ENCODE measurements at regions not wholly inside any gene's neighbourhood (a gene's known extent, or its start where the extent isn't known, plus 50 kb on each side); places are given as distances from the start of the nearest gene placed in this dataset.

DNA sequence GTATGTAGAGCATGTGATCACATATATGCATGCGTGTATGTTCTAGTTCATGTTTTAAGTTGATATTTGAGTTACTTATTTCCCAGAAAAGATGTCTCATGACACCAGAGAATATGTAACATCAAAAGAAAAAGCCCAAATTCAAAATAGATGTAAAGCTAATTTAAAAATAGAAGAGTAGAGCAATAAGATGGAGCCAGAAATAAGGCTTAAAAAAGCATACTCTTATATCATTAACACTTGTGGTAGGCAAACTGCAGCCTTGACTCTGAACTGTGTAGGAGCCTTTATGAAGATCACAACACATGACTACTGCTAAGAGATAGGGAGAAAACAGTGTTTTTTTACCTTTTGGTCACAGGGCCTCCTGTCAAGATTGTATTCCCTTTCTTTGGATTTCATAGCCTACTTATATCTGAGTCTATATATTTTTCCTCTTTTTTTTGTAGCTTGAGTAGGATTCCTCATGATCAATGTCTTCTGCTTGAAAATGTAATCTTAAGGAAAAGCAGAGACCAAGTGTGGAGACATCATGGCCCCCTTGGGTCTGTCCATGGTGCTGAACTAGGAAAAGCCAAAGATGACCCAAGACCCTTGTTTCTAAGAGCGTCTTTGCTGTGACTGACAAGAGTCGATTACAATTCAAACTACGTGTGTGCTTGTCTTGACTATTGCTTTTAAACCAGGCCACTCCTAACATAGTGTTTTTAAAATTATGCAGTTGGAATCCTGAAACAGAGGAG, 390.4 kb downstream of the SHISA9 start:
- ChIA-PET POLR2A (no interaction called here), CTCF (no interaction called here)
- no peaks in the 10 kb centered on the region for H3K36me3 ChIP-seq (ENCODE audit: control insufficient read depth, insufficient read depth, low read length)
- TF ChIP-seq, protein P1, sequence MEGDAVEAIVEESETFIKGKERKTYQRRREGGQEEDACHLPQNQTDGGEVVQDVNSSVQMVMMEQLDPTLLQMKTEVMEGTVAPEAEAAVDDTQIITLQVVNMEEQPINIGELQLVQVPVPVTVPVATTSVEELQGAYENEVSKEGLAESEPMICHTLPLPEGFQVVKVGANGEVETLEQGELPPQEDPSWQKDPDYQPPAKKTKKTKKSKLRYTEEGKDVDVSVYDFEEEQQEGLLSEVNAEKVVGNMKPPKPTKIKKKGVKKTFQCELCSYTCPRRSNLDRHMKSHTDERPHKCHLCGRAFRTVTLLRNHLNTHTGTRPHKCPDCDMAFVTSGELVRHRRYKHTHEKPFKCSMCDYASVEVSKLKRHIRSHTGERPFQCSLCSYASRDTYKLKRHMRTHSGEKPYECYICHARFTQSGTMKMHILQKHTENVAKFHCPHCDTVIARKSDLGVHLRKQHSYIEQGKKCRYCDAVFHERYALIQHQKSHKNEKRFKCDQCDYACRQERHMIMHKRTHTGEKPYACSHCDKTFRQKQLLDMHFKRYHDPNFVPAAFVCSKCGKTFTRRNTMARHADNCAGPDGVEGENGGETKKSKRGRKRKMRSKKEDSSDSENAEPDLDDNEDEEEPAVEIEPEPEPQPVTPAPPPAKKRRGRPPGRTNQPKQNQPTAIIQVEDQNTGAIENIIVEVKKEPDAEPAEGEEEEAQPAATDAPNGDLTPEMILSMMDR (IDR thresholded peaks at IDR 0.05; ENCODE audit: insufficient read depth, low read depth, low read length): no peak
- no peak overlapping the region for H3K4me3 ChIP-seq (ENCODE audit: low read depth, low read length)
- H3K27me3 ChIP-seq (ENCODE audit: control insufficient read depth, insufficient read depth, low read length): no peaks in the 10 kb centered on the region
- no peak for DNase-seq (ENCODE audit: low read depth)

DNA sequence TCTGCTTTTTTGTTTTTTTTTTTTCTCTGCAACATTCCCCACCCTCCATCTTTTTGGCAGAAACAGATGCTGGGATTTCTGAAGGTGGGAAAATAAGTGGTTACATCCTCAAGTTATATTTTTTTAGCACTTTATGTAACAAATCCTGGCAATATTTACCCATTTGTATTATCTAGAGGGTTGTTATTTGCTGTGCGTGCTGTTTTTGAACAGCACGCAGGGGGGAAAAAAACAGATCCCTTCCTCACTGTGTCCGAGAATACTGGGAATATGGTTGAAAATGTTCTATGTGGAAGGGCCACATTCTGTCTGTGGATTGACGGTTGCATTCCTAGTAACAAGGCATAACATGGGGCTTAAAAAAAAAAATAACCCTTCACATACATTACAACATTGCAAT, 394.8 kb downstream of the SHISA9 start:
- CTCF ChIA-PET: no interaction called here
- no peak for DNase-seq (ENCODE audit: low read depth)

DNA sequence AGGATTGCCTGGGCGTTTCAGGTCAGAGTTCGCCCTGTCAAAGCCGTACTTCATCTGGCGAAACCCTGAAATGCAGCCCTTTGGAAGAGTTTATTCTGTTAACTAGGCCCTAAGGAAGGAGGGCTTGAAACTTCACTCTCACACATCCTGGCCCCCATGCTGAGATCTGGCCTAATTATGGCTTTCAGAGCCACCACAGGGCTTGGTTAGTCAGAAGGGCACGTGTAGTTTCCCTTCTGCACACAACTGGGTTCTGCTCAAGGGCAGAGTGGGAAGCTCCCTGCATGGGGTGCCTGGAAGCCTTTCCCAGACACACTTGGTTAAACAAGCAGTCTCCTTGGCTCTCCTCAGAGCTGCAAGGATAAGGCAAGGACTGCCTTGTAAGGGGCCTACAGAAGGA, 397.3 kb downstream of the SHISA9 start:
- ChIA-PET POLR2A (no interaction called here), CTCF (no interaction called here)
- Histone ChIP-seq H3K27me3 (ENCODE audit: control insufficient read depth, insufficient read depth, low read length) (no peaks in the 10 kb centered on the region), H3K36me3 (ENCODE audit: control insufficient read depth, insufficient read depth, low read length) (no peaks in the 10 kb centered on the region), H3K4me3 (ENCODE audit: low read depth, low read length) (no peak overlapping the region)
- TF ChIP-seq, protein P1 (IDR thresholded peaks at IDR 0.05; ENCODE audit: insufficient read depth, low read depth, low read length): no peak
- DNase-seq (ENCODE audit: low read depth): no peak

More for the DNA sequence above, 394.8 kb downstream of the SHISA9 start:
- TF ChIP-seq, protein P1 (IDR thresholded peaks at IDR 0.05; ENCODE audit: insufficient read depth, low read depth, low read length): no peak
- H3K36me3 ChIP-seq (ENCODE audit: control insufficient read depth, insufficient read depth, low read length): no peaks in the 10 kb centered on the region
- no peaks in the 10 kb centered on the region for H3K27me3 ChIP-seq (ENCODE audit: control insufficient read depth, insufficient read depth, low read length)
- POLR2A ChIA-PET: no interaction called here
- no peak overlapping the region for H3K4me3 ChIP-seq (ENCODE audit: low read depth, low read length)

DNA sequence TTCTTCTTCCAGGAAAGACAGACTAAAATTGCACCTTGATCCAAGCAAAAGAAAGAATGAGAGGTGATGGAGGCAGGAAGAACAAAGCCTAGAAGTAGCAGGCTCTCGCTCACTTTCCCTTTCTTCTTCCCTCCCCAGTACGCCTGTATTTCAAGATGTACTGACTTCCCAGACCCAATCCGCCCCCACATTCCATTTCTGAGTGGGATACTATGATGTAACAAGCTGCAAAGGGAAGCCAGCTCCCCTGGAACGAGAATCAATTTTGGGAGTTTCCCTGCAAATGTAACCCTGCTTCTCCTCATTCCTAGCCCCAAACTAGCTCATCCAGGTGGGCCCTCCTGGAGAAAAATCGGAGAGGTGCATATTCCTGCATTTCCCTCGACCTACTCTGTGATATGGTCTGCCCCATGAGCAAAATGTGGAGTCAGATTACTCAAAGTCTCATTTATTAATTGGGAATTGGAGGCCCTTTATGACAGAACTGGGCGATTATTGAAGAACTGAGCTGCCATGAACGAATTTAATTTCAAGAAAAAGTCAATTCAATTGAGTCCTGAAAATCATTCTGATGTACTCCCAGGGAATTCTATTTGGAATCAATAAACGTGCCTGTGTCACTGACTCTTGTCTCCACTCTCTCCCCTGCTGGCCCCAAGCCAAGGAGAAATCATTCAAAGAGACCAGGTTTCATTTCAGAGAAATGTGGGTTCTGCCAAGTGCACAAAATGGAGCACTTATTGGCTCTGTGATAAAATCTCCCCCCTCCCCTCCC, 398.9 kb downstream of the SHISA9 start:
- POLR2A ChIA-PET: no interaction called here
- CTCF ChIA-PET: no interaction called here
- Histone ChIP-seq H3K4me3 (ENCODE audit: low read depth, low read length) (no peak overlapping the region), H3K36me3 (ENCODE audit: control insufficient read depth, insufficient read depth, low read length) (no peaks in the 10 kb centered on the region), H3K27me3 (ENCODE audit: control insufficient read depth, insufficient read depth, low read length) (no peaks in the 10 kb centered on the region)
- DNase-seq (ENCODE audit: low read depth): no peak
- TF ChIP-seq, protein P1 (IDR thresholded peaks at IDR 0.05; ENCODE audit: insufficient read depth, low read depth, low read length): no peak

DNA sequence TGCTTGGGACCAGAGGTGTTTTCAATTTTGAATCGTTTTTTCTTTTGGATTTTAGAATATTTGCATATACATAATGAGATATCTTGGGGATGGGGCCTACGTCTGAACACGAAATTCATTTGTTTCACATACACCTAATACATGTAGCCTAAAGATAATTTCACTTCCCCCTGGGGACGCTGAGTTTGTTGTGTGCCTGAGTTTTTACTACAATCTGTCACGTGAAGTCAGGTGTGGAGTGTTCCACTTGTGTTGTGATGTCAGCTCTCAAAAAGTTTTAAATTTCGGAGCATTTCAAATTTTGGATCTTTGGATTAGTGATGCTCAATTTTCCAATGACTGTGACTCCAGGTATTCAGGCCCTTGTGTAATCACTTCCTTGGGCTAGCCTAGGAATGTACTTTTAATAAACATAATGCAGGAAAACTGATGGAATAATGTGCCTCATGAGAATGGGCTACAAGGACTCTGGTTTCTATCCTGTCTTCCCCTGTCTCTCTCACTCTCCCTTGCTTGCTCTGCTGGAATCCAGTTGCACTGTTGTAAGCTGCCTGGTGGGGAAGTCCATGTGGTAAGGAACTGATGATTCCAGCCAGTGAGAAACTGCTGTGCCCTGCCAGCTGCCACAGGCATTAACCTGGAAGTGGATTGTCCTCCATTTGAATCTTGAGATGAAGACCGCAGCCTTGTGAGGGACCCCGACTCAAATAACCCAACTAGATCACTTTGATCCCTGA, 403.8 kb downstream of the SHISA9 start:
- H3K36me3 ChIP-seq (ENCODE audit: control insufficient read depth, insufficient read depth, low read length): no peaks in the 10 kb centered on the region
- no peaks in the 10 kb centered on the region for H3K27me3 ChIP-seq (ENCODE audit: control insufficient read depth, insufficient read depth, low read length)
- ChIA-PET POLR2A (no interaction called here), CTCF (no interaction called here)
- no peak for DNase-seq (ENCODE audit: low read depth)
- no peak overlapping the region for H3K4me3 ChIP-seq (ENCODE audit: low read depth, low read length)
- TF ChIP-seq, protein P1 (IDR thresholded peaks at IDR 0.05; ENCODE audit: insufficient read depth, low read depth, low read length): no peak
